GM12878 (cell line): ENCODE measurements at regions not wholly inside any gene's neighbourhood (a gene's known extent, or its start where the extent isn't known, plus 50 kb on each side); places are given as distances from the start of the nearest gene placed in this dataset.

ENCODE experiments used
- ATAC-seq: fragments of 200-7000 bp; cut with Tn5 transposase; 3 replicates; pipeline ENCODE4 v1.9.1; 2020; ENCODE audit warnings: mild to moderate bottlenecking, moderate library complexity
- BruUV-seq: library from RNA; stranded (reverse); fragments of 400-500 nt; replicated peaks from 2 replicates; lab custom pipeline; 2021; lab: Mats Ljungman, UMichigan
- CTCF ChIA-PET: fragments of 300-600 bp; sonication (Branson Sonifier 250); formaldehyde crosslinking; extraction: SDS; loops from one replicate; lab custom pipeline; 2021; ENCODE audit warnings: inconsistent platforms; lab: Yijun Ruan, JAX
- POLR2A ChIA-PET: fragments of 350-600 bp; formaldehyde crosslinking; extraction: SDS; loops from one replicate; lab custom pipeline; 2021; ENCODE audit warnings: inconsistent platforms; lab: Charles Lee
- RAD21 ChIA-PET: fragments of 300-600 bp; sonication (Branson Sonifier 250); formaldehyde crosslinking; loops from one replicate; lab custom pipeline; 2023; ENCODE audit warnings: antibody characterized with exemption; ENCODE audit not compliant: unreplicated experiment; lab: Charles Lee
- SMC1A ChIA-PET: fragments of 300-600 bp; sonication (Branson Sonifier 250); formaldehyde crosslinking; loops from one replicate; lab custom pipeline; 2023; ENCODE audit not compliant: unreplicated experiment, uncharacterized antibody; lab: Charles Lee
- DNase-seq: peaks from one replicate; pipeline ENCODE4 v3.0.0-alpha.2; 2011; ENCODE audit warnings: low read depth, low spot score
- FAIRE-seq: peaks from 3 replicates; lab custom pipeline; 2011; peaks lifted over from hg19 to GRCh38; lab: Jason Lieb, UNC
- H2AFZ ChIP-seq: 2 replicates; pipeline ENCODE4 v1.6.0; 2011; ENCODE audit warnings: low read depth, low read length, control low read depth; ENCODE audit not compliant: control insufficient read depth
- H3K27ac ChIP-seq: 2 replicates; pipeline ENCODE4 v1.5.1; 2011; ENCODE audit warnings: control low read depth; ENCODE audit not compliant: control insufficient read depth, insufficient read depth
- H3K27me3 ChIP-seq, 2 experiments: replicated peaks in 1 of 2; 2 replicates each; pipeline versions ENCODE4 v1.6.0 to v1.6.1; 2011; ENCODE audit warnings: low read length in 1 of 2; ENCODE audit not compliant: control insufficient read depth in 2 of 2, insufficient read depth in 2 of 2
- H3K36me3 ChIP-seq, 2 experiments: 2 replicates each; pipeline ENCODE4 v1.5.1; 2011; ENCODE audit warnings: low read length in 1 of 2; ENCODE audit not compliant: control insufficient read depth in 2 of 2, insufficient read depth in 2 of 2
- H3K4me1 ChIP-seq: 2 replicates; pipeline ENCODE4 v1.6.1; 2011; ENCODE audit warnings: mild to moderate bottlenecking, low read length, moderate library complexity, mixed read lengths; ENCODE audit not compliant: control insufficient read depth, insufficient read depth
- H3K4me2 ChIP-seq: 2 replicates; pipeline ENCODE4 v1.6.0; 2011; ENCODE audit warnings: control low read depth; ENCODE audit not compliant: control insufficient read depth, insufficient read depth
- H3K4me3 ChIP-seq: fragments of 200-600 bp; sonication (generic); 2 replicates; pipeline ENCODE4 v1.5.1; 2016
- H3K79me2 ChIP-seq: 2 replicates; pipeline ENCODE4 v1.6.0; 2011; ENCODE audit warnings: low read length; ENCODE audit not compliant: control insufficient read depth, insufficient read depth
- H3K9ac ChIP-seq: 2 replicates; pipeline ENCODE4 v1.8.0; 2011; ENCODE audit warnings: low read length, control low read depth, mixed read lengths; ENCODE audit not compliant: control insufficient read depth, insufficient read depth
- H3K9me3 ChIP-seq: replicated peaks from 3 replicates; pipeline ENCODE4 v1.5.1; 2011; ENCODE audit warnings: mild to moderate bottlenecking, low read length; ENCODE audit not compliant: control insufficient read depth, insufficient read depth
- H4K20me1 ChIP-seq: 2 replicates; pipeline ENCODE4 v1.6.0; 2011; ENCODE audit not compliant: control insufficient read depth, insufficient read depth
- ASH2L ChIP-seq: fragments of 300-600, 200-600 bp; sonication (generic); IDR thresholded peaks from 2 replicates; pipeline ENCODE4 v1.6.1; 2017; ENCODE audit warnings: low read depth, mild to moderate bottlenecking, borderline replicate concordance
- BACH1 ChIP-seq: fragments of 450-650 bp; IDR thresholded peaks from 2 replicates; pipeline ENCODE4 v1.6.1; 2017; ENCODE audit warnings: mild to moderate bottlenecking, borderline replicate concordance
- CBFB ChIP-seq: IDR thresholded peaks from 2 replicates; pipeline ENCODE4 v1.6.1; 2016; ENCODE audit warnings: antibody characterized with exemption, low read depth
- CREM ChIP-seq: IDR thresholded peaks from 2 replicates; pipeline ENCODE4 v1.6.1; 2014; ENCODE audit warnings: antibody characterized with exemption, low read depth
- EED ChIP-seq: sonication (generic); IDR thresholded peaks from 2 replicates; pipeline ENCODE4 v1.6.1; 2016; ENCODE audit warnings: antibody characterized with exemption, low read depth
- ELK1 ChIP-seq: IDR thresholded peaks from 2 replicates; pipeline ENCODE4 v1.6.1; 2012; ENCODE audit warnings: low read depth, low read length, improper control_type of control experiment
- EZH2 ChIP-seq: IDR thresholded peaks from 2 replicates; pipeline ENCODE4 v1.6.1; 2012; ENCODE audit warnings: low read depth, mild to moderate bottlenecking, control low read depth, inconsistent platforms, low read length, borderline replicate concordance; ENCODE audit not compliant: control insufficient read depth
- MLLT1 ChIP-seq: fragments of 450-650 bp; IDR thresholded peaks from 2 replicates; pipeline ENCODE4 v1.6.1; 2016; ENCODE audit warnings: mild to moderate bottlenecking
- ZBTB33 ChIP-seq: fragments of 450-650 bp; IDR thresholded peaks from 2 replicates; pipeline ENCODE4 v1.6.1; 2017; ENCODE audit warnings: mild to moderate bottlenecking
- ZBTB40 ChIP-seq: fragments of 450-650 bp; IDR thresholded peaks from 2 replicates; pipeline ENCODE4 v1.6.1; 2016; ENCODE audit warnings: mild to moderate bottlenecking, moderate library complexity, borderline replicate concordance
- ZSCAN29 ChIP-seq: fragments of 450-650 bp; IDR thresholded peaks from 2 replicates; pipeline ENCODE4 v1.6.1; 2017; ENCODE audit warnings: mild to moderate bottlenecking, moderate library complexity
- WGBS: methylation state at CpG from one replicate; pipeline ENCODE4 v1.1.6; 2016; ENCODE audit warnings: low lambda C conversion rate; ENCODE audit not compliant: insufficient replicate concordance, insufficient coverage; ENCODE audit errors: missing lambda C conversion rate; 5-methylcytosine and 5-hydroxymethylcytosine counted together
- in situ Hi-C: fragments of 300-500 bp; cut with MboI; formaldehyde crosslinking; loops from 9 replicates; pipeline ENCODE4 v1.14.3; 2018; ENCODE audit warnings: mixed read lengths
- intact Hi-C: fragments of 100-400 bp; cut with micrococcal nuclease; formaldehyde crosslinking; loops from one replicate; pipeline ENCODE4 v1.14.2; 2022; ENCODE audit not compliant: unreplicated experiment

GRCh38 chr16:77067900-77068299 is 123.1 kb upstream of the MON1B start:
- DNase-seq (no peak), FAIRE-seq (no peak), ATAC-seq (no peak)
- intact Hi-C loops = no loop called here
- Histone ChIP-seq H3K27ac (no peak overlapping the region), H3K79me2 (no peaks in the 10 kb centered on the region), H4K20me1 (no peaks in the 10 kb centered on the region), H3K36me3 (no peaks in the 10 kb centered on the region), H3K9ac (no peak overlapping the region), H3K9me3 (no peaks in the 10 kb centered on the region), H3K4me1 (no peaks in the 10 kb centered on the region), H3K27me3 (no peaks in the 10 kb centered on the region), H3K4me2 (no peak overlapping the region), H2AFZ (no peak overlapping the region), H3K4me3 (no peak overlapping the region)
- ChIA-PET SMC1A (interaction anchor here (1.0 kb wide), 1 partner anchor 10 kb away, joined by 4 read pairs; no protein-coding TSS in a partner anchor), CTCF (no interaction called here), RAD21 (no interaction called here), POLR2A (no interaction called here)
- in situ Hi-C loops = no loop called here
- WGBS = 2% methylated on average over 2 of the region's 2 CpGs
- BruUV-seq = no TSS peak
- TF ChIP-seq MLLT1 (no peak), ELK1 (no peak), ZSCAN29 (no peak), ASH2L (no peak), BACH1 (no peak), CBFB (no peak), ZBTB40 (no peak), EZH2 (no peak), ZBTB33 (no peak), EED (no peak), CREM (no peak)
